ENCODE measurements at regions not wholly inside any gene's neighbourhood (a gene's known extent, or its start where the extent isn't known, plus 50 kb on each side); places are given as distances from the start of the nearest gene placed in this dataset.

DNA sequence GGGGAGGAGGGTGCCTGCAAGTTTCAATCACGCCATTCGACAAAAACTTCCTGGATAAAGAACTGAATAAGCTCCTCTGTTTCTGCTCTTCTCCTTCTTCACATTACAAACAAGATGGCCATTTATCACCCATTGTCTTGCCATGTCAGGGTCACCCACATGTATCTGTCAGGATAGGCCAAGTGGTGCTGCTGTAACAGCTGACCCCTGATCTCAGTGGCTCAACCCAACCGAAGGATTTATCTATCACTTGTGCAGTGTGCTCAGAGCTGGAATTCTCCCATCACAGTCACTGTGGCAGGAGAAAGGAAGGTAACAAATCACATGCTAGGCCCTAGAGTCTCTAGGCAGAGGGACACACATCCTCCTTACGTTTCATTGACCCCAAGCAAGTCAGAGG is 210.0 kb upstream of the CDH5 start:
- TF ChIP-seq, protein P1, sequence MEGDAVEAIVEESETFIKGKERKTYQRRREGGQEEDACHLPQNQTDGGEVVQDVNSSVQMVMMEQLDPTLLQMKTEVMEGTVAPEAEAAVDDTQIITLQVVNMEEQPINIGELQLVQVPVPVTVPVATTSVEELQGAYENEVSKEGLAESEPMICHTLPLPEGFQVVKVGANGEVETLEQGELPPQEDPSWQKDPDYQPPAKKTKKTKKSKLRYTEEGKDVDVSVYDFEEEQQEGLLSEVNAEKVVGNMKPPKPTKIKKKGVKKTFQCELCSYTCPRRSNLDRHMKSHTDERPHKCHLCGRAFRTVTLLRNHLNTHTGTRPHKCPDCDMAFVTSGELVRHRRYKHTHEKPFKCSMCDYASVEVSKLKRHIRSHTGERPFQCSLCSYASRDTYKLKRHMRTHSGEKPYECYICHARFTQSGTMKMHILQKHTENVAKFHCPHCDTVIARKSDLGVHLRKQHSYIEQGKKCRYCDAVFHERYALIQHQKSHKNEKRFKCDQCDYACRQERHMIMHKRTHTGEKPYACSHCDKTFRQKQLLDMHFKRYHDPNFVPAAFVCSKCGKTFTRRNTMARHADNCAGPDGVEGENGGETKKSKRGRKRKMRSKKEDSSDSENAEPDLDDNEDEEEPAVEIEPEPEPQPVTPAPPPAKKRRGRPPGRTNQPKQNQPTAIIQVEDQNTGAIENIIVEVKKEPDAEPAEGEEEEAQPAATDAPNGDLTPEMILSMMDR (IDR thresholded peaks at IDR 0.05) = no peak
- TF ChIP-seq POLR2A (IDR thresholded peaks at IDR 0.05) = no peak

All from Peyer's patch (tissue), 4 donors.